ENCODE measurements at regions not wholly inside any gene's neighbourhood (a gene's known extent, or its start where the extent isn't known, plus 50 kb on each side); places are given as distances from the start of the nearest gene placed in this dataset.
"Not testable (repeated sequence)": the region's sequence is repeated elsewhere in the genome, so short reads cannot be mapped to it uniquely, and the experiment has no call there.

GRCh38 chr1:195188821-195189220 lies 1419.4 kb downstream of the KCNT2 start:
- no peaks in the 10 kb centered on the region for H3K9me3 Mint-ChIP-seq
- no peaks in the 10 kb centered on the region for H3K36me3 Mint-ChIP-seq (ENCODE audit: low read depth)
- CTCF ChIA-PET: no interaction called here
- intact Hi-C loops (cut with micrococcal nuclease): no loop called here
- H3K27me3 Mint-ChIP-seq: no peaks in the 10 kb centered on the region
- no peak for TF ChIP-seq CTCF (IDR thresholded peaks at IDR 0.05)
- H3K4me1 Mint-ChIP-seq: no peaks in the 10 kb centered on the region
- H3K27ac Mint-ChIP-seq: no peak overlapping the region
- DNase-seq: no peak
- POLR2A ChIA-PET: no interaction called here
- no peak overlapping the region for H3K4me3 Mint-ChIP-seq
- no peak for ATAC-seq (ENCODE audit: low read depth)

GRCh38 chr1:195186544-195186943 lies 1421.7 kb downstream of the KCNT2 start:
- Mint-ChIP-seq H3K36me3 (ENCODE audit: low read depth) (no peaks in the 10 kb centered on the region), H3K27ac (no peak overlapping the region), H3K27me3 (no peaks in the 10 kb centered on the region), H3K4me3 (no peak overlapping the region), H3K4me1 (no peaks in the 10 kb centered on the region), H3K9me3 (no peaks in the 10 kb centered on the region)
- intact Hi-C loops (cut with micrococcal nuclease): no loop called here
- CTCF ChIA-PET: no interaction called here
- DNase-seq (no peak), ATAC-seq (ENCODE audit: low read depth) (no peak)
- TF ChIP-seq CTCF (IDR thresholded peaks at IDR 0.05): no peak
- POLR2A ChIA-PET: no interaction called here

- Mint-ChIP-seq H3K4me3 (no peak overlapping the region), H3K27me3 (no peaks in the 10 kb centered on the region), H3K27ac (no peak overlapping the region), H3K4me1 (no peaks in the 10 kb centered on the region), H3K9me3 (no peaks in the 10 kb centered on the region), H3K36me3 (ENCODE audit: low read depth) (no peaks in the 10 kb centered on the region)
- ChIA-PET CTCF (no interaction called here), POLR2A (no interaction called here)
- DNase-seq (no peak), ATAC-seq (ENCODE audit: low read depth) (no peak)
- no peak for TF ChIP-seq CTCF (IDR thresholded peaks at IDR 0.05)
- intact Hi-C loops (cut with micrococcal nuclease): no loop called here
Measured at GRCh38 chr1:195185736-195186135, 1422.5 kb downstream of the KCNT2 start.

GRCh38 chr1:195185321-195185720 lies 1422.9 kb downstream of the KCNT2 start:
- H3K36me3 Mint-ChIP-seq (ENCODE audit: low read depth): no peaks in the 10 kb centered on the region
- H3K27me3 Mint-ChIP-seq: no peaks in the 10 kb centered on the region
- intact Hi-C loops (cut with micrococcal nuclease): no loop called here
- no peak overlapping the region for H3K4me3 Mint-ChIP-seq
- ChIA-PET POLR2A (no interaction called here), CTCF (no interaction called here)
- ATAC-seq (ENCODE audit: low read depth) (no peak), DNase-seq (no peak)
- no peaks in the 10 kb centered on the region for H3K4me1 Mint-ChIP-seq
- no peak for TF ChIP-seq CTCF (IDR thresholded peaks at IDR 0.05)
- no peak overlapping the region for H3K27ac Mint-ChIP-seq
- H3K9me3 Mint-ChIP-seq: peaks cover 3% of the 10 kb centered on the region

- H3K27me3 Mint-ChIP-seq: no peaks in the 10 kb centered on the region
- no peaks in the 10 kb centered on the region for H3K4me1 Mint-ChIP-seq
- no peak overlapping the region for H3K27ac Mint-ChIP-seq
- POLR2A ChIA-PET: no interaction called here
- no peak overlapping the region for H3K4me3 Mint-ChIP-seq
- intact Hi-C loops (cut with micrococcal nuclease): no loop called here
- no peak for TF ChIP-seq CTCF (IDR thresholded peaks at IDR 0.05)
- no peak for ATAC-seq (ENCODE audit: low read depth)
- H3K9me3 Mint-ChIP-seq: peaks cover 2% of the 10 kb centered on the region
- CTCF ChIA-PET: no interaction called here
- DNase-seq: no peak
- H3K36me3 Mint-ChIP-seq (ENCODE audit: low read depth): no peaks in the 10 kb centered on the region
Measured at GRCh38 chr1:195173753-195174152, 1434.5 kb downstream of the KCNT2 start.

GRCh38 chr1:195159795-195160194 lies 1448.4 kb downstream of the KCNT2 start:
- CTCF ChIA-PET; ATAC-seq (ENCODE audit: low read depth); H3K4me3 Mint-ChIP-seq; POLR2A ChIA-PET; intact Hi-C loops (cut with micrococcal nuclease); H3K27me3 Mint-ChIP-seq; DNase-seq; H3K4me1 Mint-ChIP-seq; H3K27ac Mint-ChIP-seq; H3K9me3 Mint-ChIP-seq; H3K36me3 Mint-ChIP-seq (ENCODE audit: low read depth): not testable (repeated sequence)
